GM23248 (cell line): ENCODE measurements at regions not wholly inside any gene's neighbourhood (a gene's known extent, or its start where the extent isn't known, plus 50 kb on each side); places are given as distances from the start of the nearest gene placed in this dataset.
"Not testable (repeated sequence)": the region's sequence is repeated elsewhere in the genome, so short reads cannot be mapped to it uniquely, and the experiment has no call there.

Source experiments
- EZH2 ChIP-seq: fragments of 200-600 bp; sonication (generic); IDR thresholded peaks from 2 replicates; pipeline ENCODE4 v1.6.1; 2018; ENCODE audit warnings: antibody characterized with exemption, mild to moderate bottlenecking; ENCODE audit not compliant: insufficient read depth, poor library complexity, severe bottlenecking
- EZH2phosphoT487 ChIP-seq: fragments of 200-600 bp; sonication (generic); IDR thresholded peaks from 2 replicates; pipeline ENCODE4 v1.6.1; 2018; ENCODE audit warnings: antibody characterized with exemption, moderate library complexity, mild to moderate bottlenecking, low read depth; ENCODE audit not compliant: insufficient read depth

DNA sequence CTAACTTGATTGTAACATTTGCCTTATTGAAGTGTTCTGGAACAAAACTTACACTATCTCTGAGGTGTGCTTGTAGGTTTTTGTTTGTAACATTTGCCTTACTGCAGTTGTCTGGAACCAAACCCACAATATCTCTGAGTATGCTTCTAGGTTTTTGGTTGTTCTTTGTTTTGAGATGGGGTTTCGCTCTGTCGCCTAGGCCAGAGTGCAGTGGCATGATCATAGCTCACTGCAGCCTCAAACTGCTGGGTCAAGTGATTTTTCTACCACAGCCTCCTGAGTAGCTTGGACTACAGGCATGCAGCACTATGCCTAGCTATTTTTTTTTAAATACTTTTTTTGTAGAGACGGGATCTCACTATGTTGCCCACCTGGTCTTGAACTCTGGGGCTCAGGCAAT, 1464.6 kb downstream of the FOXD4L5 start:
- TF ChIP-seq EZH2, EZH2phosphoT487: not testable (repeated sequence)
